ENCODE measurements at regions not wholly inside any gene's neighbourhood (a gene's known extent, or its start where the extent isn't known, plus 50 kb on each side); places are given as distances from the start of the nearest gene placed in this dataset.

DNA sequence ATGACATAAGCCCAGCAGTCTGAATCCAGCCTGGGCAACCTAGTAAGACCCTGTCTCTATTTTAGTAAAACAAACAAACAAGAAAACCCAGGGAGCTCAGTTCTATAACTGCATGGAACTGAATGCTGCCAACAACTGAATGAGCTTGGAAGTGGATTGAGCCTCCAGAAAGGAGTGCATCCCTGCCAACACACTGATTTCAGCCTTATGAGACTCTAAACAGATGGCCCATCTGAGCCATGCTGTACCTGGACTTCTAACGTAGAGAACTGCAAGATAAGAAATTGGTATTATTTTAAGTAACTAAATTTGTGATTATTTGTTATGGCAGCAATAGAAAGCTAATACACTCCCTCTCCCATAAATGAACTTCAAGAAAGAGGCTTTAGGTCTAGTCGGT lies 150.4 kb upstream of the RAI14 start:
- no peak for DNase-seq (ENCODE audit: low read depth in 2 of 2)

DNA sequence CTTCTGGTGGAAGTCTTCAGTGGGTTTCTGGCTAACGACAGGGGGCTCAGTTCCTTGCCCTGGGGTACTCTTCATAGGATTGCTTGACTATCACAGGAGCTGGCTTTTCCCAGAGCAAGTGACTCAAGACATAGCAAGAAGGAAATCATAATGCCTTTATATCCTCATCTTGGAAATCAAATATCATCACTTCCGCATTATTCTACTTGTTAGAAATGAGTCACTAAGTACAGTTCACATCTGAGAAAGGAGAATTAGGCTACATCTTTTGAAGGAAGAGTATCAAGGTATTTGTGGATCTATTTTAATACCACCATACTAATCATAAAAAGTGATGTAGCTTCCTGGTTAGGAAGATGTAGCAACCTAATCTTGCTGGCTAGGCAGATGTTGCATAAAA lies 148.2 kb upstream of the RAI14 start:
- no peak for DNase-seq (ENCODE audit: low read depth in 2 of 2)

DNA sequence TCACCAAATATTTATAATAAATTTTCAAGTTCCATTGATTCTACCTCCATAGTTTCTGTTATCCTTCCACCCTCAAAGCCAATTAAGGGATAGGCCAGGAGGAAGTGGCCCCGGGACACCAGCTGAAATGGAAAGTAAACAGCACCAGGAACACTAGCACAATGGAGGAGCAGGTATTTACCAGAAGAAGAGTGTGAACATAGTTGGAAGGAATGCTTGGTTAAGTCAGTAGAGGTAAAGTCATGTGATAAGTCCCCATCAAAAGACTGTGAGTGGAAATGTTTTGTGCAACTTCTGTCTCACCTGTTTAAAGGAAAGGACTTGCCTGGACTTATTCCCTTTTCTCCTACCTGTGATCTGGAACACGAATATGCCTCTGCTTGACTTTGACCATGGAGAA lies 146.7 kb upstream of the RAI14 start:
- DNase-seq (ENCODE audit: low read depth in 2 of 2) = no peak

DNA sequence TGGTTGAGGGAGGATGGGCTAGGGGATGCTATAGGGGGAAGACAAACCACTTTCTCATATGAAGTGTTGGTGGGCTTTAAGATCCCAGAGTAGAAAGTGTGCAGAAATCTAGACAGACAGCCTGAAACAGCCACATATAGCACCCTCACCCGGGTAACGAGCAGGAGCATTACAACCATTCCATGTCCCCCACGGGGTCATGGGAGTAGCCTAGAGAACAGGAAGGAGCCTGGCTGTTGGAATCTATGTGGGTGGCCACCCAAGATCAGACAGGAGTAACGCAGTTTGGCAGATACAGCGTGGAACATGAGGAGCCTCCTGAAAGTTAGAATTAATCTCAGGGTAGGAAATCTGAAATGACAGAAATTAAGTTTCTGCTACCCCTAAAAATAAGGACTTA lies 146.1 kb upstream of the RAI14 start:
- no peak for DNase-seq (ENCODE audit: low read depth in 2 of 2)

DNA sequence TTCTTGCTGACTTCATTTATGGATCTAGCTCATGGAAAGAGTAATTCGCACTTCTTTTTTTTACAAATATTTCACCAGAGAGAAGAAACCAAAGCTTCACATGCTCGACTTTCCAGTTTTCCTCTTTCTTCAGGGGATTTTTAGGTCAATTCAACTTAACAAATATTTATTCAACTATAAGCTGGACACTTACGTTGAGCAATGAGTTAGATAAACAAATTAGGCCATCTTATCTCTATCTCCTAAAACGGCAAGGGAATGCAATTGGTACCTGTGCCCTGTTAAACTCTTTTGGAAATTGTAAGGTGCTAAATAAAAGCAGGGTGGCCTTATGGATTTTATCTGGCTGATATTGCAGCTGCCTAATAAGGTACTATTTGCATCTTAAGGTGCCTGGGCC lies 145.1 kb upstream of the RAI14 start:
- DNase-seq (ENCODE audit: low read depth in 2 of 2) = no peak

DNA sequence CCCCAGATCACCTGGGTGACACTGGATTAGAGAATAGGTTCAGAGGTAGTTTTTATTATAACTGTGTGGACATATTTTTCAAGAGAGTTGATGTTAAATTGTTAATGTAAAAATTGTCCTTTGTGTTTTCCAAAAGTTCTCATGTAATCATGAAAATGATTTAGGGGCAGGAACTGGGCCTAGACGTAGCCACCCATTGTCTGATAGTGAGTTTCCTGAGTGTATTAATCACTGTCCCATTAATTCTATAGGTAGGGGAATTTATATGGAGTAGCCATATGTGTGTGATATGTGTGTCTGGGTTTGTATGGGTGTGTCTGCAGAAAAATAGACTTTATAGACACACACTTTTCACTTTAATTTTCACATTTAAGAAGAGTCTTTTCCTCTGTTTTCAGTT lies 144.6 kb upstream of the RAI14 start:
- no peak for DNase-seq (ENCODE audit: low read depth in 2 of 2)

DNA sequence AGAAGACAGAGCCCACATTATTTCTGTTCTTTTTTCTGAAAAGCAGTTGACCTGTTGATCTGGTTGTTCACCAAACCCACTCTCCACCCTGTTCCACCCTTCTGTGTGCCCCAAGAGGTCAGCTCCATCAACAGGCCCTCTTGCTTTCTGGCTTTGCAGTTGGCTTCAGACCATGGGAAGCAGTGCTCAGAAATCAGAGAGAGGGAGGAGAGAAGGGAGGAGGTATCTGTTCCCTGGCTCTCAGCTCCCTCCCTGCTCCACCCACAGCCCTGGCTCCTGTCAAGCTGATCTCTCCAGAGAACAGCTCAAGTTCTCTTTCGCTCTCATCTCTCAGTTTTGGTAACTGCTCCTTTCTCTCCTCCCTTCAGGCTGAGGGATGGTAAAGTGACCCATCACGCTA lies 144.2 kb upstream of the RAI14 start:
- no peak for DNase-seq (ENCODE audit: low read depth in 2 of 2)

DNA sequence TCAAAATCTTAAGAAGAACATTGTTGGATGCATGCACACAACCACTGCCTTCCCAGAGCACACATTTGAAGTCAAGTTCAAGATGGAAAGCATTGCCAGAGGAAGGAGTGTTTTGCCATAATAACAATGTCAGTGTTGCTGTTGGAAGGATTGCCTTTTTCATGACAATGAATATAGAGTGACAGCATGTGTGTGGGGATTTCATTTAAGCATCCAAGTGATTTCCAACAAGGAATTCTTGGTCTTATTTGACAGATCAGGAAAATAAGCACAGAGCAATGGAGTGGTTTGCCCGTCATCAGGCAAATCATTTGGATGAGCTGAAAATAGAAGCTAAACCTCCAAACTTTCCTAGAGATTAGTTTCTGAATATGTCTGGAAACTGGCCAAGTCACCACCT lies 140.0 kb upstream of the RAI14 start:
- DNase-seq (ENCODE audit: low read depth in 2 of 2) = no peak

DNA sequence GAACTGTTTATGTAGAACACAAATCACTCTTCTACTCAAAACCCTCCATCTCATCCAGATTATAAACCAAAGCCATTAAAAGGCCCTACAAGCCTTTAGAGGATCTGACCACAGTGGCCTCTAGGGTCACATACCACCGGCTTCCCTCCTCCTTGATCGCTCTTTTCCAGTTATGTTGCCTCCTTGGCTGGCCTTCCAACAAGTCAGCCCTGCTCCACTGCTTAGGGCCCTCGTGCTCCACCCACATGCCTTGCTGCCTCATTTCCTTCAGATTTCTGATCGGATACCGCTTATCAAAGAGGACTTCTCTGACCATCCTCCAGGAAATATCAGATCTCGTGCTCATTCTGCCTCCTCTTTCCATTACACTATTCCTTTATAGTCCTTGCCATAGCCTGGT lies 139.4 kb upstream of the RAI14 start:
- no peak for DNase-seq (ENCODE audit: low read depth in 2 of 2)

DNA sequence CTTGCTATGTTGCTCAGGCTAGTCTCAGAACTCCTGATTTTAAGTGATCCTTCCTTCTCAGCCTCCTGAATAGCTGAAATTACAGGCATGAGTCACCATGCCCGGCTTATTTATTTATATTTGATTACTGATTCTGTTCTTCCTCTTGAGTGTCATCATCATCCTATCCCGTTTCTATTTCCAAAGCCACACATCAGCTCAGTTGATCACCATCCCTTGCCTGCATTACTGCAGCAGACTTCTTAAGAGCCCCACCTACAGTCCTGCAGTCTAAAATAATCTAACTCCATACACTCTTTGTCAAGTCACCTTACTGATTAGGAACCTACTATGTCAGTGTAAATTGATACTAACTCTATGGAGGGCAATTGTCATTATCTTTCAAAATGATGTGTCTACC lies 138.9 kb upstream of the RAI14 start:
- no peak for DNase-seq (ENCODE audit: low read depth in 2 of 2)

DNA sequence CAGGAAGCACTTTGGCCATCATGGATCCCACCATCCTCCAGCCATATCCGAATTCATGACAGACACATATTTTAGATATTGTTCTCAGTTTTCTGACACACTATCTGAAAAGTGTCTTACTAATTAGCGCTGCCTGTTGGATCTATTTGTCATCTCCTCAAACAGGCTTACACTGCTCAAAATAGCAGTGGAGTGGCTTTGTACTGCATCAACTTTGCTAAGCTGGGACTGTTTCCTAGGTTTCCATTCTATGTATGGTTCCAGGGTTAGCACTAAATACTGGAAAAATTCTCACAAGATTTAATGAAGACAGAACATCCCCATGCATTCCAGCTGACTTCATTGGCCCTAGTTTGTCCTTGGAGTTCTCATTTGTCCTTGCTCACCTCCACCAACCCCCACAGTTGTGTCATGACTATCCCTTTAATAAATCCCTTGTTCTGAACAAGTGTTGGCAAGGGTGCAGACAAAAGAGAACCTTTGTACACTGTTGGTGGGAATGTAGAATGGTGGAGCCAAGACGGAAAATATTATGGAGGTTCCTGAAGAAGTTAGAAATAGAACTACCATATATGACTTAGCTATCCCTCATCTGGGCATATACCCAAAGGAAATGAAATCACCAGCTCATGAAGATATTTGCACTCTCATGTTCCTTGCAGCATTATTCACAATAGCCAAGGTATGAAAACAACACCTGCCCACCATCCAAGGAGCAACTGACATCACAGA lies 136.5 kb upstream of the RAI14 start:
- DNase-seq (ENCODE audit: low read depth in 2 of 2) = no peak

DNA sequence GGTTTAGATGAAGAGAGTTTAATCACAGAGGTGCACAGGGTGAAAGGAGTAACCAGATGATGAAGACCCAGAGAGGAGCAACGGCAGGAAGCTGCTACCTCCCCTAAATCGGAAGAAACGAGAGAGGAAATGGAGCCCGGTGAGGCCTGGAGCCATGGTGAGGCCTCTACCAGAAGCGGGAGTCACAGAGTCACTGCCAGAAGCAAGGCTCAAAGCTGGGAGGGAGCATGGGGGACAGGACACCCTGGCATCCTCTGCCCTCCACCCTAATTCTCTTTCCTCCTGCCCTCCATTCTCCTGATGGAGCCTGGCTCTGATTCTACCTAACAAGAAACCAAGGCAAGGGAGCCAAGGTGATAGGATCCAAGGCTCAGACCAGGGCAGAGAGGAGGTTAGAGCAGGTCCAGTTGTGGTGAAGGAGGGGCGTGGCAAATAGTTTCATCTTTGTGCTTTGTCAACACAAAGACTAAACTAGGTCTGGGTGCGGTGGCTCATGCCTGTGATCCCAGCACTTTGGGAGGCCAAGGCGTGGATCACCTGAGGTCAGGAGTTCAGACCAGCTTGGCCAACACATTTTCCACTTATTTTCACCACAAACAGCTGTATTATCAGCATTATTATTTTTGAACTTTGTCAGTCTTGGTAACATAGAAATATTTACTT lies 134.4 kb upstream of the RAI14 start:
- DNase-seq (ENCODE audit: low read depth in 2 of 2) = no peak

DNA sequence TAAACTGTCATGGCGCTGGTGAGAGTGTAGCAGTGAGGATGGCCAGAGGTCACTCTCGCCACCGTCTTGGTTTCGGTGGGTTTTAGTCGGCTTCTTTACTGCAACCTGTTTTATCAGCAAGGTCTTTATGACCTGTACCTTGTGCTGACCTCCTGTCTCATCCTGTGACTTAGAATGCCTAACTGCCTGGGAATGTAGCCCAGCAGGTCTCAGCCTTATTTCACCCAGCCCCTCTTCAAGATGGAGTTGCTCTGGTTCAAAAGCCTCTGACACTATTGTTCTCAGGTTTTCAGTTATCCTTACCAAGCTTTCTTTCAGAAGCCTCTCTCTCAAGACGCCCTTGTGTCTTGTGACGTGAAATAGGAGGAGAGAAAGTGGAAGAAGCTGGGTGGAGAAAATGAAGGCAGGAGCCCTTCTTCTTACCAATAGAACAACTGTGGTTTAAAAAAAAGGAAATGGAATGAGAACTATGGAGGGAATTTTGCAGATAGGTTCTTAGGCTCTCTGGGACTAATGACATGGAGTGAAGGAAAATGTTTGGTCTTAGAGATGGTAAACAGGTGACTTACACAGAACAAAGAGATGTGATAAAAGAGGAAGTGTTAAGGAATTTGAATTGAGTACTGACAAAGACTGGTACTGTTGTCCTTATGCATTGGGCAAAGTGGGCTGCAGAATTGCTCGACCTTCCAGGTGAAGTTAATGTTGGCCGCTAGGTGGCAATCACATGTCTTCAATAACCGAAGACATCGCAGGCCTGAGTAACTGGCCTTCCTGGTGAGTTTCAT lies 133.3 kb upstream of the RAI14 start:
- peak in 1 of 2 donors; percentile 25 for DNase-seq (ENCODE audit: low read depth in 2 of 2)

DNA sequence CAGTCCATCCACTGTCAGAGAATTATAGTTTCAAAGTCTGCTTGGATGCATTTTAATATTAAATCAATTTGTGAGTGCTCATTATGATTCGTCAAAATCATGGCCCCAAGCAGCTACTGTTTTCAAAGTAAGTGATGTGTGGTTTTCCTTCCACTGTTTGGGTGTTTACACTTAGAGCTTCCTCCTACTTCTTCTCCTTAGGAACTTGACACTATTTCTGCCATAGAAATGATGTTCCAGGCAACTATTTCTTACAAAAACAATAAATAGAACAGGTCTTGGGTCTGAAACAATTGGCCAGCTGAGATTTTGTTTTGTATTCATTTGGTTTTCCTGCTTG lies 132.8 kb upstream of the RAI14 start:
- no peak for DNase-seq (ENCODE audit: low read depth in 2 of 2)

DNA sequence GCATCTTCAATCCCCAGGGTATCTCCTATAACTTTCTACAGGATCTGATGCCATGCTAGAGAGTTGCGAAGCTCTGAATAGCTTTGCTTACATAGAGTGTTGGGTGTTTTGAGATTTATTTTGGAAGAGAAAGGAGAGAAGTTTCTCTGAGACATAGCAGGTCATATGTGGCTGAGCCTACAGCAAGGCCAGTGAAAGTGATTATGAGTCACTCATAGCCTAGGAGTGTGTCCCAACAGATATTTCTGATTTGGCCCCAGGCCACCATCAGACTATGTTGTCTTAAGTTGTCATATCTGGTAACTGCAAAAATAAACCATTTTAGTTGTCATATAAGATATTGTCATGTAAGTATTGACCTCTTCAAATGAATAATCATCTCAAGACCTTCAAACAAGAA lies 132.0 kb upstream of the RAI14 start:
- no peak for DNase-seq (ENCODE audit: low read depth in 2 of 2)

DNA sequence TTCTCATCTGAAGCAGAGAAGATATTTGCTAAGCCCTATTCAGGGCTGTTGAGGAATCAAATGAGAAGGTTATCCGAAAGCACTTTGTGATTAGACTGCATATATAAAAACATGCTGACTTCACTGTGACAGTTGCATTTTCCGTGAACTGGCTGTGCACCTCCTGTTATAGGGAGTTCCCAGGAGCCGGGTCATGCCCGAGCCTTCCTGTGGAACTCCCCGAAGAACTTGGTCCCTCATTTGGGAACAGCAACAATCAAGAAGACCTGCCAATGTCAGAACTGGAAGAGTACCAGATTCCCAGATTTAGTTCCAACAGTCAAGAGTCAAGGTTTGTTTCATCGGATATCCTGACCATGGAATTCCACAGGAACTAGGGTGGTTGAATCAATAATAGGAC lies 130.4 kb upstream of the RAI14 start:
- no peak for DNase-seq (ENCODE audit: low read depth in 2 of 2)

DNA sequence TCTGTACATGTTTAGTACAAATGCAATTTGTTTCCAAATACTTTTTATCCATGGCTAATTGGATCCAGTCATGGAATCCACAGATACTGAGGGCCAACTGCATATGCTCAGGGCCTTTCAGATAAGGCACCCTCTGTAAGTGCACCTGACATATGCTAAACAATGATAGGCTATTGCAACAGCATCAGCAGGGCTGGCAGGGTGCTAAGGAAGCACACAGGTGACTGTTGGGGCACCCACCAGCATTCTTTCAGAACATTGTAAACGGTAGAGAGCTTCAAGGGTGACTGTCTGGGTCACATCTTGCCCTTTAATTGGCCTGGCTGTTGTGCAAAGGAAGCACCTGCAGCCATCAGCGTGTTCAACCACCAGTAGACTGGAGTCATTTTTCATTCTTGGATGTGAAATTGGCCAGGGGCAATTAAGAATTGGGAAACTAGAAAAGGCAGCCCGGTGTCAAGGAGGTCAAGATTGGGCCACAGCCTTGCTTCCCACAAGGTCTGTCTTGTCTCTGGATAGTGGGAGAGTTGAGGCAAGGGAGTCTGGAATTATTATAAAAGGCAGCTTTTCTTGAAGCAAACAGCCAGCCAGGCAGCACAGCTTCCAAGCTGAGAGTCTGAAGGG lies 129.3 kb upstream of the RAI14 start:
- no peak for DNase-seq (ENCODE audit: low read depth in 2 of 2)

DNA sequence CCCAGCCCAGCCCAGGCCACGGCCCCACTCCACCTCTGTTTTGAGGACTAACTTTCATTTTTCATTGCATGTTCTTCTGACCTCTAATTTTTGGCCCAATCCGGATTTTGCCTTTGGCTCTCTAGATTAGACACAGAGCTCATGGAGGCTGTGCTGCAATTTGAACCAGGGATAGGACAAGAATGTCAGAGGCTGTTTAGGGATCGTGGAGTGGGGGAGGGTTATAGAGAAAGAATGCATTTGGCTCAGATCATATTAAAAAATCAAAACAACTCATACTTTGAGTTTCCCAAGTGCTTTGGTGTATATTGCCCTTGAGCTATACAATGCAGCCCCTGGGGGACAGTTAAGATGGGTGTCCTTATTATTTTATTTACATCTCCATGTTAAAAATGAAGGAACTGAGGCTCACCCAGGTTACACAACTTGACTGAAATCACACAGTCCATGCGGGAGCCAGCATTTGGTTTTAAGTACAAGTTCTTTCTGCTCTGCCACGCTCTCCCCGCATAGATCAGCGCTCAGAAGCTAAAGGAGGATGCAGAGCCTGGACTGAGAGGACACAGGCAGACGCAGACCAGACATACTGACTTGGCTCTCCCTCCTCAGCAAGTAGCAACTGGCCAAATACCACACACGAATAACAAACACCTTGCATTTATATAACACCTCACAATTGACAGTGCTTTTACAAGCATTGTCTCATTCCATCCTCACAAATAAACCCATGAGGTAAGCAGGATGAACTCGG lies 126.4 kb upstream of the RAI14 start:
- no peak for DNase-seq (ENCODE audit: low read depth in 2 of 2)

DNA sequence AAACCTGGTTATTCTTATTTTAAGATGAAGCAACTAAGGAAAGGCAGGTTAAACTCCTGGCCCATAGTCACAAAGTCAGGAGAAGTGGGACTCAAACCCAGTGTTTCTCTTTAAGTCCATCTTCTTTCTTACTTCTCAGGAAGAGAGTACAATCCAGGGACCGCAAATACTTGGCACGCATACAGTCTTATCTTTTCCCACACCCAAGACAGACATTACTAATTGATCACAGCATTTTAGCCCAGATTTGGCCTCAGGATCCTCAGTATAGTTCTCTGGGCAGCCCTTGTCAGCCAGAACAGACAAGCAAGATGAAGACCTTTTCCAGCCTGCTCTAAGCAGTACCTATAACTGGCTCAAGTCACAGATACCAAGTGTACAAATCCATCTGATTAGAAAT lies 125.5 kb upstream of the RAI14 start:
- DNase-seq (ENCODE audit: low read depth in 2 of 2) = no peak

DNA sequence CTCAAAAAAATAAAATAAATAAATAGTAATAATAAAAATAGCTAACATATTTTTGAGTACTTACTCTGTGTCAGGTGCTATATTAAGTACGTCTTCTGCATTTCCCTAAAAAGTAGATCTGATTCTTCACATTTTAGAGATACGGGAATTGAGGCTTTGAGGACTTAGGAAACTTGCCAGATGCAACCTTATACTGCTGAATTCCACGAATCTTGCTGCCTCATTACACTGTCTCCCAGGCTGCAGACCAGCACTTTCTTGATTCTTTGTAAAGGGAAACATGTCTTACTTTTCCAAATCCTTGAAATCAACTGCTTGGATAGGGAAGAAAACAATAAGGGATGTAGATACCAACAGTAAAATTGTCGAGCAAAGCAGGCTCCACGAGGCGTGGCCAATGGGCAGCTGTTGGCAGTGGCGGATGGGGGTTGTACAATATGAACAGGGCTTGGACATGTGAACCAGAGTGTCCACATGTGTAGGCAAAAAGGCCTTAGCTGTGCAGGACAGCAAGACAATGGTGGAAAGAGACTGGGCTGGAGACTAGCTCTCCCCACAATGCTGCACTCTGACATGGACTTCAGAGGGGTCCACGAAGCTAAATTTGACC lies 124.3 kb upstream of the RAI14 start:
- no peak for DNase-seq (ENCODE audit: low read depth in 2 of 2)
